Middle frontal gyrus (tissue), 1 donor: ENCODE measurements at regions not wholly inside any gene's neighbourhood (a gene's known extent, or its start where the extent isn't known, plus 50 kb on each side); places are given as distances from the start of the nearest gene placed in this dataset.

Source experiments
- DNase-seq: peaks from one replicate; pipeline ENCODE4 v3.0.0-alpha.2; 2015; ENCODE audit warnings: low spot score; ENCODE audit errors: extremely low spot score

DNA sequence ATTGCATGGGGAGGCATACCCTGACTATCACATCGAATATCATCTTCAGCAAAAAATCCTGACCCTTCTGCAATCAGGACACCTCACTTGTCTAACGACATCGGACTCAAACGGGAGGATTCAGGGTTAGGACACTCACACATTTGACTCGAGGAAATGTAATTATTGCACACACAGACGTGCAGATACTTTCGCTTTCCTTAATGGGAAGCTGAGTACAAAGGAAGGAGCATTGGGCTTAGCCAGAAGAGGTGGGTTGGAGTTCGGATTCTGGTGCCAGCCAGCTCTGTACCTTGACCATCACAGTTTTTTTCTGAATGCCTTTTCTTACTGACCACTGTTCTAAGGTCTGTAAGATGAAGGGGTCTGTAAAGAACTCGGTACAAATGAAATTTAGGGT, 260.4 kb downstream of the GALC start:
- DNase-seq = no peak

- no peak for DNase-seq
Measured at GRCh38 chr14:87725318-87725717, 267.7 kb downstream of the GALC start.

- DNase-seq = no peak
Measured at GRCh38 chr14:87712396-87713090, 280.4 kb downstream of the GALC start.

- peak; percentile 35 for DNase-seq
Measured at GRCh38 chr14:87705439-87705896, 287.5 kb downstream of the GALC start.

DNA sequence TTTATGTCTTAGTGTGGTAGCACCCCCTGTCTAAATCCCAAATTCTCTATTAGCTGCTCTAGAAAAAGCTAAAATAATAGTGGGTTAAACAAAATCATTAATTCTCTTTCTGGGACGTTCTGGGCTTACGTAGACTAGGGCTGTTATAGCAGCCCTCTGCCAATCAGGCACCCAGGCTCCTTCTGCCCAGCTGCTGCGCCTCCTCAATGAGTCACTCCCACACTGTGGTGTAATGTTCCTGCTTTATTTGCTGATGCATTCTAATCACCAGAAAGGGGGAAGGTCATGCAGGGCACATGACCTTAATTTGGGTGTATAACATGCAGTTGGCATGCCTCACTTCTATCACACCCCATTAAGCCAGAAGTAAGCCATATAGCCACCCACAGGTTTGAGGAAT, 294.5 kb downstream of the GALC start:
- no peak for DNase-seq

DNA sequence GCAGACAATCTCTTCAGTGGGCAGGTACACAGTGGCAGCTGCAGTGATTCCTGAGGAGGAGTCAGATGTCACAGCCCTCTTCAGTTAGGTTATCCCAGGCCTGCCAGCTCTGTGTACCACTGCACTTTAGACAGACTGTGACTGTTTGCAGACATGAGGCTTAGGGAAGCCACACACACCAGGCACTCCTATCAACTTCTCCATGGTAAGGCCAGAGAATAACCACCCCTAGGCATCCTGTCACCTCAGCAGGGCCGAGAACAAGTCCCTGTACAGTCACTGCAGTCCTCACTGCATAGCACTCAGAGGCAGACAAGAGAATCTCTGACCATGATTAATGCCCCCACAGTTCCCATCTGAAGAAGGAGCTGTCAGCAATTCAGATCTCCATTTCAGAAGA, 296.5 kb downstream of the GALC start:
- no peak for DNase-seq

DNA sequence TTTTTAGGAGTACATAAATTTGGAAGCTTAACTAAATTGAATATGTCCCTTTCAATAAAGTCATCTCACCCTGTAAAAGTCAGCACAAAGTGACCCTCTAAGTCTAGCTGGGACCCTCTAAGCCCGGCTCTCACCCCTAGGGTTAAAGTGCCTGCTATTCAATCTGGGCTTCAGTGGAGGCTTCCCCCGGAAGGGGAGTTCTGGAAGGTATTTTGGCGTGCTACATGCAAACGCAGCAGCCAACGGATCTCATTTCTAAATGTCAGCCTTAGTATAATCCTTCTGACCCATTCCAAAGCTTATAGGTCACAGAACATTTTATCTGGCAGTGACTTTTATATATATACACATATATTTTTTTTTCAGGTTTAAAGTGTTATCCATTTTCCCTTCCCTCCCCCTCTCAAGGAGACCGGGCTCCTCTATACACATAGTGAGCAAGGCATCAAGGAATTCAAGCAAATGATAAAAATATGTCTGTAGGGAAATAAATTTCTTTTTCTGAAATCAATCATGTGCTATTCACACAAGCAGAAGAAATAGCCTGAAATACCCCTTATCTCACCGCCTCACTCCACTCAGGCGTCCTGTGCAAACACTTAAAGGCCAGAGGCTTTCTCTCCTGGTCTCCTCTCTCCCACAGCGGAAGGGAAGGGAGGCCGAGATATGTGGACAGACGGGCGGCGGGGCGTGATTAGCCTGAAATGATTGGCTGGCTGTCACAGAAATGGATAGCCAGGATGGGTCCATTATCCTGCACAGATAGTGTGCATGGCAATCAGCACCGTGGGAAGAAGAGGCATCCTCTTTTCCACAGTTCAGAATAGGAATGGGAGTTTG, 301.7 kb downstream of the GALC start:
- DNase-seq = no peak

GRCh38 chr14:87690076-87690613, 302.8 kb downstream of the GALC start:
- no peak for DNase-seq

- DNase-seq = no peak
Measured at GRCh38 chr14:87688524-87688923, 304.5 kb downstream of the GALC start.

DNA sequence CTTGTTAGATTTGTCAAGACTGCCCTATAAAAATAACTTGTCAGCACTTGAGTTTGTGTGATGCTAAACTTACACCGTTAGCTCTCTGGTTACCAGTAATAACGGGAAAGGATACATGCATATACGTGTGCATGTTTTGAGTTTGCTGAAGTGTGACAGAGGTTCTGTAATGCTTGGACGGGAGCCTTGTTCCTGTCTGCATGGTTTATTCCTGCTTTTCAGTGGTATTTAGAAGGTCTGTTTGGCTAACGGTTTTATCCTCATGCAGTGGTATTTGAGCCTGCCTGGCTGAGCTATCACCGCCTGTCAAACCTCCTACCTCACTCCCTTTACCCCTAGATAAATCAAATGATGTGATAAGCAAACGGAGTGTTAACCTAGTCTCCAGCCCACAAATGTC, 305.6 kb downstream of the GALC start:
- no peak for DNase-seq

DNA sequence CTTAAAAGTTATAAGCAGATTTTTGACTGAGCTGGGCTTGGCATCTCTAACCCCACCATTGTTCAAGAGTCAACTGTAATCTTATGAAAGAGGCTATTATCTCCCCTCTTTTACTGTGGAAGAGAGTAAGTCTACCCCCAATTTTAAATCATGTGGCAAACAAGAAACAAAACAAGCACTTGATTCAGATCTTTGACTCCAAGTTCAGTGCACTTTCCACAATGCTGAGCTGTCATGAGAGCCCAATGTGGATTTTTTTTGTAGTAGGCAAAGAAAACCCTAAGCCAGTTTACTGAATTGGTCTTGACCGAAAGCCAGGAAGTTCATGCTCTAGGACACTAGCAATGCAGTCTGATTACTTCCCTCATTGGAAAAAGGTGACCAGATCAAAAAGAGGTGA, 306.2 kb downstream of the GALC start:
- DNase-seq = no peak

DNA sequence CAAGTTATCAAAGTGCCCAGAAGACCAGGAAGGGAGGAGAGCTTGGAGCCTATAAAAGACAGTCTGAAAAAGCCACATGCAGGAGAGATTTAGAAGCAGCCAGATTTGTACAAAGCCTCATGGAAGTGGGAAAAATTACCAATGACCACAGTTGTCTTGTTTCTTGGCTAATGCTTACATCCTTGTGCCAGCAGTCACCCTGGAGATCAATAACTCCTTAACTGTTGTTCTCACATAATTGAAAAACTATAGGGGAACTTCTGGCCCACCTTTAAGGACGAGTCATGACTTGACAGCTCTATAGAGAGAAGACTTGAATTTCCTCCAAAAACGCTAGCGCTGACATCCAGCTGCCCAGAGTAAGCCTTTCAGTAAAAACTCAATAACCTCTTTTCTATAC, 313.1 kb downstream of the GALC start:
- DNase-seq = no peak

- DNase-seq = no peak
Measured at GRCh38 chr14:87678624-87679023, 314.4 kb downstream of the GALC start.

DNA sequence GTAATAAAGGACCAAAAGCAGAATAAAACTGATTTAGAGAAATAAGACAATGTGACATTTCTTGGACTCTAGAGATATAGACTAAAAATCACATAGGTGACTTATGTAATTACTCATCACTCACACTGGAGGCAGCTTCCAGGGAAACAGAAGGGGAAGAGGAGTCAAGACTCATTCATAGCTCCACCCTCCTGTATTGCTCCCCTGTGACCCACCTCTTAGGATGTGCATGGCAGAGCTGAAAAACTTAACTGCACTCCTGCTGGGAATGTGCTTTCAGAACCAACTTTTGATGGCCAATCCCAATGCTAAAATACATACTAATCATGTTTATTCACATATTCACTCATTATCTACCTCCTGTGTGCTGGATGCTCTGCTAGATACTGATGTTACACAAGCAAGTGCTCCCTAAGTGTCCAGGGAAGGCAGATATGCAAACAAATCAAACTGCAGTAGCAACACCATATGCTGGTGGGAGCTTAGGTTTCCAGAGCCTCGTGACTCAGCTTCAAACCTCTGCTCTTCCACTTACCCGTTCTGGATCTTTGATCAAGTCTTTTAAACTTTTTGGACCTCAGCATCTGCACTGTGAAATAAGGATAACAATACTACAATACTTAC, 316.1 kb downstream of the GALC start:
- DNase-seq = no peak

GRCh38 chr14:87667659-87668058, 325.3 kb downstream of the GALC start:
- no peak for DNase-seq

DNA sequence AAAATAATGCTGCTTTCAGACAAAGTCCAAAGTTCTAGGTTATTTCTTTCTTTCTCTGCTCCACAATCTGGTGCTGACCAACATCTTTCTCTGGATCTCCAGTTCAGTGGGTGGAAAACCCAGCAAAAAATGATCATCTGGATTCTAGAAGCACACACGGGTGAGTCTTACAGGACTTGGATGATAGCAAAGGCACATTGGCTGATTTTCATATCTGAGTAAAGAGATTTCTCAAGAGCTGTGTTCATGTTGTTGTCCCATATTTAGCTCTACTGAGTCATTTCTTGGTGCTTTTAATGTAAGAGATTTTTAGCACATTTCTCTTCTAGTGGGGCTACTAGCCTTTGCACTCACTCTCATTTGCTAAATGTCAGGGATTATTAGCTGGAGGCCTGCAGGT, 336.7 kb downstream of the GALC start:
- DNase-seq = no peak

GRCh38 chr14:87652278-87652677, 340.7 kb downstream of the GALC start:
- DNase-seq = no peak

DNA sequence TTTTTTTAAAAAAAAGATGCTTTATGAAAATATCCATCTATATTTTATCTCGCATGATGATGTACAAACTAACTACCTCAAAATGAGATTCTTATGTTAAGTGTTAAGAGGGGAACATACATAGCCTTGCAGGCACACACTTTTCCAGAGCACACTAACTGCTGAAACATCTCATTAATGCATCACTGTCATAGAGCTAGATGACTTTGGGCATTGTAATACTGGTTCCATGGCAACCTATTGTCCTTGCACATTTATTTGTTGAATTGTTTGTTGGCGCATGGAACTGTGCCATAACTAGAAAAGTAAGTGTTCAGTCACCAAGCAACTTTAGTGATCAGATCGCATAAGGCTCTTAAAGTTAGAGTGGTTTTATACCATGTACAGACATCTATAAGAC, 348.3 kb downstream of the GALC start:
- no peak for DNase-seq

- DNase-seq = no peak
Measured at GRCh38 chr14:87643005-87643404, 350.0 kb downstream of the GALC start.

- DNase-seq = no peak
Measured at GRCh38 chr14:87640553-87640952, 352.4 kb downstream of the GALC start.

DNA sequence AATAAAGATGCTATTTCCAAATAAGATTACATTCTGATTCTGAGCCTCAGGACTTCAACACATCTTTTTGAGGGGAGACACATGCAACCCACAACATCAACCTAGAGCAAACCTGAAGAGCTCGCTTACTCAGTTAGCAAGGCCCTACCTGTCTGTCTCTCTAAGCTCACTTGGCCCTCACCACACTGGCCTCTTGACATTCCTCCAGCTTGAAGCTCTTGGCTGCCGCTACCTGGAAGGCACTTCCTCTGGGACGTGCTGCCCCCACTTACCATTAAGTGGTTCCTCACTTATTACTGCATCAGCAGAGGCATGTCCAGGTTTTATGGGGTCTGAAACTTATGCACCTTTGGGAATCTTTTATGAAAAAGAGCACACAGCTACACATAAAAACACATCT, 354.8 kb downstream of the GALC start:
- DNase-seq = no peak

DNA sequence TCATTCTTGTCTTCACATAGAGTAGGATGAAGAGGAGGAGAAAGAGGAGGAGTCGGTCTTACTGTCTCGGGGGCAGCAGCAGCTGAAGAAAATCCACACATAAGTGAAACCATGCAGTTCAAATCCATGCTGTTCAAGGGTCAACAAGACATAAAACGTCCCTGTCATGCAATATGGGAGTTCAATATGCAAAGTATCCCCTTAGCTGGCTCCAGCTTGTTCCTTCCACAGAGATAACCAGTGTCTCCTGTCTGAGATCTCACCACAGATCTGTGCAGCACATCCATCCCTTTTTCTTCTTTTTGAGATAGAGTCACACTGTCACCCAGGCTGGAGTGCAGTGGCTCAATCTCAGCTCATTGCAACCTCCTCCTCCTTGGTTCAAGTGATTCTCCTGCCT, 357.5 kb downstream of the GALC start:
- no peak for DNase-seq
